ENCODE measurements at regions not wholly inside any gene's neighbourhood (a gene's known extent, or its start where the extent isn't known, plus 50 kb on each side); places are given as distances from the start of the nearest gene placed in this dataset.

GRCh38 chr1:238991765-238992495 lies 394.4 kb upstream of the CHRM3 start:
- H3K9me3 Mint-ChIP-seq = peaks cover 20% of the 10 kb centered on the region
- DNase-seq (ENCODE audit: low spot score in 2 of 2, unreplicated experiment in 2 of 2) = no peak
- H3K4me3 Mint-ChIP-seq = no peak overlapping the region
- no peak for TF ChIP-seq CTCF (IDR thresholded peaks at IDR 0.05; ENCODE audit: unreplicated experiment)
- H3K27me3 Mint-ChIP-seq (ENCODE audit: low read depth) = no peaks in the 10 kb centered on the region
- no peaks in the 10 kb centered on the region for H3K4me1 Mint-ChIP-seq
- H3K27ac Mint-ChIP-seq = no peak overlapping the region
- no peaks in the 10 kb centered on the region for H3K36me3 Mint-ChIP-seq

- H3K9me3 Mint-ChIP-seq = peaks cover 16% of the 10 kb centered on the region
- peaks cover 7% of the 10 kb centered on the region for H3K4me1 Mint-ChIP-seq
- H3K27ac Mint-ChIP-seq = no peak overlapping the region
- no peak for TF ChIP-seq CTCF (IDR thresholded peaks at IDR 0.05; ENCODE audit: unreplicated experiment)
- no peak overlapping the region for H3K4me3 Mint-ChIP-seq
- no peaks in the 10 kb centered on the region for H3K27me3 Mint-ChIP-seq (ENCODE audit: low read depth)
- no peaks in the 10 kb centered on the region for H3K36me3 Mint-ChIP-seq
- no peak for DNase-seq (ENCODE audit: low spot score in 2 of 2, unreplicated experiment in 2 of 2)
These were observed 401.1 kb upstream of the CHRM3 start for GRCh38 chr1:238985312-238985711.

- Mint-ChIP-seq H3K9me3 (peaks cover 5% of the 10 kb centered on the region), H3K27me3 (ENCODE audit: low read depth) (no peaks in the 10 kb centered on the region), H3K27ac (no peak overlapping the region), H3K36me3 (no peaks in the 10 kb centered on the region), H3K4me3 (no peak overlapping the region), H3K4me1 (peaks cover 7% of the 10 kb centered on the region)
- no peak for DNase-seq (ENCODE audit: low spot score in 2 of 2, unreplicated experiment in 2 of 2)
- no peak for TF ChIP-seq CTCF (IDR thresholded peaks at IDR 0.05; ENCODE audit: unreplicated experiment)
These were observed 403.6 kb upstream of the CHRM3 start for GRCh38 chr1:238982736-238983135.

- no peak for TF ChIP-seq CTCF (IDR thresholded peaks at IDR 0.05; ENCODE audit: unreplicated experiment)
- H3K9me3 Mint-ChIP-seq = no peaks in the 10 kb centered on the region
- H3K4me3 Mint-ChIP-seq = no peak overlapping the region
- H3K27ac Mint-ChIP-seq = no peak overlapping the region
- DNase-seq (ENCODE audit: low spot score in 2 of 2, unreplicated experiment in 2 of 2) = no peak
- H3K4me1 Mint-ChIP-seq = peaks cover 7% of the 10 kb centered on the region
- H3K27me3 Mint-ChIP-seq (ENCODE audit: low read depth) = no peaks in the 10 kb centered on the region
- no peaks in the 10 kb centered on the region for H3K36me3 Mint-ChIP-seq
These were observed 404.9 kb upstream of the CHRM3 start for GRCh38 chr1:238981317-238981933.

GRCh38 chr1:238980053-238980452 lies 406.3 kb upstream of the CHRM3 start:
- Mint-ChIP-seq H3K27ac (no peak overlapping the region), H3K4me3 (no peak overlapping the region), H3K9me3 (no peaks in the 10 kb centered on the region), H3K36me3 (no peaks in the 10 kb centered on the region), H3K4me1 (peaks cover 7% of the 10 kb centered on the region), H3K27me3 (ENCODE audit: low read depth) (no peaks in the 10 kb centered on the region)
- no peak for TF ChIP-seq CTCF (IDR thresholded peaks at IDR 0.05; ENCODE audit: unreplicated experiment)
- no peak for DNase-seq (ENCODE audit: low spot score in 2 of 2, unreplicated experiment in 2 of 2)

Measured in mesothelial cell of epicardium (in vitro differentiated cells).